Smooth muscle cell (in vitro differentiated cells): ENCODE measurements at regions not wholly inside any gene's neighbourhood (a gene's known extent, or its start where the extent isn't known, plus 50 kb on each side); places are given as distances from the start of the nearest gene placed in this dataset.

Experiments
- DNase-seq: peaks from one replicate; lab custom pipeline; 2025; ENCODE audit not compliant: unreplicated experiment; lab: John Stamatoyannopoulos, UW
- H2AFZ ChIP-seq: fragments of 200-600 bp; sonication (generic); 2 replicates; pipeline ENCODE4 v1.6.0; 2016; ENCODE audit warnings: antibody characterized with exemption, low read depth, mild to moderate bottlenecking
- H3F3A ChIP-seq: fragments of 200-600 bp; sonication (generic); 2 replicates; pipeline ENCODE4 v1.6.0; 2017; ENCODE audit warnings: antibody characterized with exemption, low read depth
- H3K27ac ChIP-seq: fragments of 200-600 bp; sonication (generic); 2 replicates; pipeline ENCODE4 v1.5.1; 2016; ENCODE audit warnings: low read depth, mild to moderate bottlenecking
- H3K27me3 ChIP-seq: fragments of 200-600 bp; sonication (generic); 2 replicates; pipeline ENCODE4 v1.6.1; 2016; ENCODE audit warnings: low read depth, mild to moderate bottlenecking
- H3K36me3 ChIP-seq: fragments of 200-600 bp; sonication (generic); 2 replicates; pipeline ENCODE4 v1.5.1; 2016; ENCODE audit warnings: low read depth
- H3K4me1 ChIP-seq: fragments of 200-600 bp; sonication (generic); 2 replicates; pipeline ENCODE4 v1.5.1; 2016; ENCODE audit warnings: low read depth
- H3K4me2 ChIP-seq: fragments of 200-600 bp; sonication (generic); 2 replicates; pipeline ENCODE4 v1.6.0; 2016; ENCODE audit warnings: mild to moderate bottlenecking
- H3K4me3 ChIP-seq: fragments of 200-600 bp; sonication (generic); 2 replicates; pipeline ENCODE4 v1.5.1; 2016; ENCODE audit warnings: mild to moderate bottlenecking
- H3K79me2 ChIP-seq: fragments of 200-600 bp; sonication (generic); 2 replicates; pipeline ENCODE4 v1.6.0; 2016; ENCODE audit warnings: low read depth, mild to moderate bottlenecking
- H3K9ac ChIP-seq: fragments of 200-600 bp; sonication (generic); 2 replicates; pipeline ENCODE4 v1.6.0; 2016; ENCODE audit warnings: low read depth
- H3K9me3 ChIP-seq: fragments of 200-600 bp; sonication (generic); replicated peaks from 2 replicates; pipeline ENCODE4 v1.5.1; 2016; ENCODE audit warnings: low read depth
- H4K20me1 ChIP-seq: fragments of 200-600 bp; sonication (generic); 2 replicates; pipeline ENCODE4 v1.6.0; 2016; ENCODE audit warnings: low read depth
- WGBS: methylation state at CpG from one replicate; pipeline ENCODE4 v1.1.7; 2016; ENCODE audit warnings: low lambda C conversion rate; 5-methylcytosine and 5-hydroxymethylcytosine counted together
- TF ChIP-seq, protein P1 (sequence below): fragments of 200-600 bp; sonication (generic); IDR thresholded peaks from 2 replicates; pipeline ENCODE4 v1.5.1; 2017; ENCODE audit warnings: borderline replicate concordance, mild to moderate bottlenecking, antibody characterized with exemption; ENCODE audit not compliant: insufficient read depth, poor library complexity, severe bottlenecking

DNA sequence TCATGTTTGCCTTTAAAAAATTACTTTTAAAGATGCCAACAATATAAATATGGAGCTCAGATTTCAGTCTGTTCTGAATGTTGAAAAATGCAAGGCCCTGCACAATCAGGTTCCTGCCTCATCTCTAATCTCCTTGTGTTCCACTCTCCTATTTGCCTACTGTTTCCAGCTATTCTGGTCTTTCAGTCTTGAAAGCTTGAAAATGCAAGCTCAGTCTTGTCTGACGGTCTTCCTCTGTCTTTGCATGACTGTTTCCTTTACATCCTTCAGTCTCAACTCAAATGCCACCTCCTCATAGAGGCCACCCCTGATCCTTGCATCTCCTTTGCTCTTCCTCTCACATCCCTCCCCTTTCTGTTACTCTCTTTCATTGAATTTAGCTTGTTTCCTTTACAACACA lies 354.9 kb downstream of the KIF4B start:
- H3K4me1 ChIP-seq: no peaks in the 10 kb centered on the region
- no peak for DNase-seq
- TF ChIP-seq, protein P1, sequence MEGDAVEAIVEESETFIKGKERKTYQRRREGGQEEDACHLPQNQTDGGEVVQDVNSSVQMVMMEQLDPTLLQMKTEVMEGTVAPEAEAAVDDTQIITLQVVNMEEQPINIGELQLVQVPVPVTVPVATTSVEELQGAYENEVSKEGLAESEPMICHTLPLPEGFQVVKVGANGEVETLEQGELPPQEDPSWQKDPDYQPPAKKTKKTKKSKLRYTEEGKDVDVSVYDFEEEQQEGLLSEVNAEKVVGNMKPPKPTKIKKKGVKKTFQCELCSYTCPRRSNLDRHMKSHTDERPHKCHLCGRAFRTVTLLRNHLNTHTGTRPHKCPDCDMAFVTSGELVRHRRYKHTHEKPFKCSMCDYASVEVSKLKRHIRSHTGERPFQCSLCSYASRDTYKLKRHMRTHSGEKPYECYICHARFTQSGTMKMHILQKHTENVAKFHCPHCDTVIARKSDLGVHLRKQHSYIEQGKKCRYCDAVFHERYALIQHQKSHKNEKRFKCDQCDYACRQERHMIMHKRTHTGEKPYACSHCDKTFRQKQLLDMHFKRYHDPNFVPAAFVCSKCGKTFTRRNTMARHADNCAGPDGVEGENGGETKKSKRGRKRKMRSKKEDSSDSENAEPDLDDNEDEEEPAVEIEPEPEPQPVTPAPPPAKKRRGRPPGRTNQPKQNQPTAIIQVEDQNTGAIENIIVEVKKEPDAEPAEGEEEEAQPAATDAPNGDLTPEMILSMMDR: no peak
- no peaks in the 10 kb centered on the region for H4K20me1 ChIP-seq
- H3K27me3 ChIP-seq: no peaks in the 10 kb centered on the region
- H3K4me3 ChIP-seq: no peak overlapping the region
- H3K9me3 ChIP-seq: no peaks in the 10 kb centered on the region
- H3K36me3 ChIP-seq: no peaks in the 10 kb centered on the region
- 47% methylated on average over 1 of the region's 1 CpG for WGBS
- H3K79me2 ChIP-seq: no peaks in the 10 kb centered on the region
- no peak overlapping the region for H3K27ac ChIP-seq
- no peak overlapping the region for H3K4me2 ChIP-seq
- no peak overlapping the region for H2AFZ ChIP-seq
- H3K9ac ChIP-seq: no peak overlapping the region
- H3F3A ChIP-seq: no peaks in the 10 kb centered on the region

DNA sequence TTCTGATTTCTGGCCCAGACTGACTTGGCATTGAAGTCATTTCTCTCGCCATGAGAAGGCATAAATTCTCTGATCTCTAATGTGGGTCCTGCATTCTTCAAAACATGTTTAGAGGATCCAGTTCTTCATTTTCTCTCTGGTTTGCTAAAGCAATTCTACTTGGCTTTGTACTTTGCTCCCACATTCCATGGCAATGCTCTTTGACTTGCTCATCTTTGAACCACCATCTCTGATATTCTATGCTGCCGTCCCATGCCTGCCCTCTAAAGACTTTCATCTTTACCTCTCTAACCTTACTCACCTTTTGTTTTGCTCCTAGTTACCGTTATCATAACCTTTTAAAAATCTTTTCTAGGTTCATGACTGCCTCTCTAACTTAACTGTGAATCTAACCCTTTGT lies 366.9 kb downstream of the KIF4B start:
- H3K9ac ChIP-seq: no peak overlapping the region
- H3K9me3 ChIP-seq: no peaks in the 10 kb centered on the region
- no peaks in the 10 kb centered on the region for H3F3A ChIP-seq
- WGBS: 92% methylated on average over 3 of the region's 3 CpGs
- H3K4me3 ChIP-seq: no peak overlapping the region
- H3K27me3 ChIP-seq: no peaks in the 10 kb centered on the region
- H3K79me2 ChIP-seq: no peaks in the 10 kb centered on the region
- TF ChIP-seq, protein P1: no peak
- DNase-seq: no peak
- H3K27ac ChIP-seq: no peak overlapping the region
- no peak overlapping the region for H2AFZ ChIP-seq
- H4K20me1 ChIP-seq: no peaks in the 10 kb centered on the region
- H3K36me3 ChIP-seq: no peaks in the 10 kb centered on the region
- H3K4me2 ChIP-seq: no peak overlapping the region
- no peaks in the 10 kb centered on the region for H3K4me1 ChIP-seq

DNA sequence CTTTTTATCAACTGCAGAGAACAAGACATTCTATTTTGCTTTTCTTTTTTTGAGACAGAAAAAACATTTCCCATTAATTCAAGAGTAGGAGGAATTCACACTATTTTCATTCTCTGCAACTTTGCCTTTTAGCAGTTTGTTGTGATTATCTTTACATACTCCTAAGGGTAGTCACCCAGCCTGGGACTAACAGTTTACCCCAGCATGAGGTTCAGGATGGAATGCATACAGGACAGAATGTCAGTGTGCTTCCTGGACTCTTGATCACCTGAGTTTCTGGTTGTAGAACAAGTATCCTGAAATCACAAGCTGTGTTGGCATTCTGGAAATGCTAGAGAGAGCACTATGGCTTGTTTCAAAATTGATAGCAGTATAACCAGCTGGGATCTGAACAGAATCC lies 368.1 kb downstream of the KIF4B start:
- H3K9me3 ChIP-seq: no peaks in the 10 kb centered on the region
- H3K79me2 ChIP-seq: no peaks in the 10 kb centered on the region
- no peak overlapping the region for H3K4me2 ChIP-seq
- H3K36me3 ChIP-seq: no peaks in the 10 kb centered on the region
- no peaks in the 10 kb centered on the region for H3K27me3 ChIP-seq
- no peak overlapping the region for H3K9ac ChIP-seq
- H2AFZ ChIP-seq: no peak overlapping the region
- H3K27ac ChIP-seq: no peak overlapping the region
- no peak for DNase-seq
- no peak overlapping the region for H3K4me3 ChIP-seq
- no peaks in the 10 kb centered on the region for H3F3A ChIP-seq
- H3K4me1 ChIP-seq: no peaks in the 10 kb centered on the region
- TF ChIP-seq, protein P1: no peak
- no peaks in the 10 kb centered on the region for H4K20me1 ChIP-seq

DNA sequence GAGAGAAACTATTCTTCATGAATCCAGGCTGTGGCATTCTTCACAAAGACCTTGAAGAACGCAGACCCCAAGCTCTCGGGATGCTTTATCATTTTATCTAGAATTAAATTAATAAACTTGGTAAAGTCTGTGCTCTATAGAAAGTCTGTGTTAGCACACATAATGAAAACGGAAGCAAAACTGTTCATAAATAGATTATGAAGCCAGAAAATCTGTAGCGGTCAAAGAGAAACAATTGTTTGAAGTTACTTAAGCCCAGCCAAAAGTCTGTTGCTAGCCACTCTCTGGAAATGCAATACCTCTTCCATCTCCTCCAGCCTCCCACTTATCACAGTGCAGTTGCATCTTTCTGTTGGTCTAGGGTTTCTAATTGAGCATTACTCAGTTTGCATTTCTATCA lies 375.9 kb downstream of the KIF4B start:
- WGBS: 88% methylated on average over 4 of the region's 4 CpGs
- Histone ChIP-seq H3K9ac (no peak overlapping the region), H3K4me1 (no peaks in the 10 kb centered on the region), H3F3A (no peaks in the 10 kb centered on the region), H4K20me1 (no peaks in the 10 kb centered on the region), H3K4me2 (no peak overlapping the region), H2AFZ (no peak overlapping the region), H3K4me3 (no peak overlapping the region), H3K36me3 (no peaks in the 10 kb centered on the region), H3K27me3 (peaks cover 19% of the 10 kb centered on the region), H3K27ac (no peak overlapping the region), H3K9me3 (no peaks in the 10 kb centered on the region), H3K79me2 (no peaks in the 10 kb centered on the region)
- TF ChIP-seq, protein P1: no peak
- DNase-seq: no peak
